HEK293T (cell line): ENCODE measurements at regions not wholly inside any gene's neighbourhood (a gene's known extent, or its start where the extent isn't known, plus 50 kb on each side); places are given as distances from the start of the nearest gene placed in this dataset.

Experiments used
- FOXM1 ChIP-seq: fragments of 450-650 bp; IDR thresholded peaks from 2 replicates; pipeline ENCODE4 v1.6.1; 2017; ENCODE audit warnings: mild to moderate bottlenecking, borderline replicate concordance
- PKNOX1 ChIP-seq: fragments of 450-650 bp; IDR thresholded peaks from 2 replicates; pipeline ENCODE4 v1.6.1; 2016

- TF ChIP-seq FOXM1 (no peak), PKNOX1 (no peak)
Measured at GRCh38 chr11:116046127-116046526, 541.9 kb upstream of the CADM1 start.
